ENCODE measurements at regions not wholly inside any gene's neighbourhood (a gene's known extent, or its start where the extent isn't known, plus 50 kb on each side); places are given as distances from the start of the nearest gene placed in this dataset.

GRCh38 chr5:60163762-60164161, 270.2 kb upstream of the PDE4D start:
- TF ChIP-seq POLR2A (IDR thresholded peaks at IDR 0.05): no peak
- TF ChIP-seq, protein P1, sequence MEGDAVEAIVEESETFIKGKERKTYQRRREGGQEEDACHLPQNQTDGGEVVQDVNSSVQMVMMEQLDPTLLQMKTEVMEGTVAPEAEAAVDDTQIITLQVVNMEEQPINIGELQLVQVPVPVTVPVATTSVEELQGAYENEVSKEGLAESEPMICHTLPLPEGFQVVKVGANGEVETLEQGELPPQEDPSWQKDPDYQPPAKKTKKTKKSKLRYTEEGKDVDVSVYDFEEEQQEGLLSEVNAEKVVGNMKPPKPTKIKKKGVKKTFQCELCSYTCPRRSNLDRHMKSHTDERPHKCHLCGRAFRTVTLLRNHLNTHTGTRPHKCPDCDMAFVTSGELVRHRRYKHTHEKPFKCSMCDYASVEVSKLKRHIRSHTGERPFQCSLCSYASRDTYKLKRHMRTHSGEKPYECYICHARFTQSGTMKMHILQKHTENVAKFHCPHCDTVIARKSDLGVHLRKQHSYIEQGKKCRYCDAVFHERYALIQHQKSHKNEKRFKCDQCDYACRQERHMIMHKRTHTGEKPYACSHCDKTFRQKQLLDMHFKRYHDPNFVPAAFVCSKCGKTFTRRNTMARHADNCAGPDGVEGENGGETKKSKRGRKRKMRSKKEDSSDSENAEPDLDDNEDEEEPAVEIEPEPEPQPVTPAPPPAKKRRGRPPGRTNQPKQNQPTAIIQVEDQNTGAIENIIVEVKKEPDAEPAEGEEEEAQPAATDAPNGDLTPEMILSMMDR (IDR thresholded peaks at IDR 0.05): no peak
